PC-3 (cell line): ENCODE measurements at regions not wholly inside any gene's neighbourhood (a gene's known extent, or its start where the extent isn't known, plus 50 kb on each side); places are given as distances from the start of the nearest gene placed in this dataset.
"Not testable (repeated sequence)": the region's sequence is repeated elsewhere in the genome, so short reads cannot be mapped to it uniquely, and the experiment has no call there.

Experiments used
- CTCF ChIP-seq: fragments of 300-600 bp; sonication (generic); conservative IDR thresholded peaks from 2 replicates; pipeline ENCODE4 v1.5.1; 2017; ENCODE audit warnings: antibody characterized with exemption, low read depth, mild to moderate bottlenecking, low read length
- EZH2 ChIP-seq: fragments of 300-600 bp; sonication (generic); IDR thresholded peaks from one replicate; pipeline ENCODE4 v1.6.1; 2017; ENCODE audit warnings: antibody characterized with exemption, mild to moderate bottlenecking, low read length; ENCODE audit not compliant: unreplicated experiment
- EZH2phosphoT487 ChIP-seq: fragments of 300-600 bp; sonication (generic); IDR thresholded peaks from 2 replicates; pipeline ENCODE4 v1.6.1; 2018; ENCODE audit warnings: mild to moderate bottlenecking, antibody characterized with exemption, low read length, borderline replicate concordance

- TF ChIP-seq CTCF, EZH2, EZH2phosphoT487: not testable (repeated sequence)
These were observed 235.1 kb upstream of the ID2 start for GRCh38 chr2:8446751-8447150.
